ENCODE measurements at regions not wholly inside any gene's neighbourhood (a gene's known extent, or its start where the extent isn't known, plus 50 kb on each side); places are given as distances from the start of the nearest gene placed in this dataset.
A peak's percentile ranks its signal among the peaks of the same experiment; 100 is the strongest.

DNA sequence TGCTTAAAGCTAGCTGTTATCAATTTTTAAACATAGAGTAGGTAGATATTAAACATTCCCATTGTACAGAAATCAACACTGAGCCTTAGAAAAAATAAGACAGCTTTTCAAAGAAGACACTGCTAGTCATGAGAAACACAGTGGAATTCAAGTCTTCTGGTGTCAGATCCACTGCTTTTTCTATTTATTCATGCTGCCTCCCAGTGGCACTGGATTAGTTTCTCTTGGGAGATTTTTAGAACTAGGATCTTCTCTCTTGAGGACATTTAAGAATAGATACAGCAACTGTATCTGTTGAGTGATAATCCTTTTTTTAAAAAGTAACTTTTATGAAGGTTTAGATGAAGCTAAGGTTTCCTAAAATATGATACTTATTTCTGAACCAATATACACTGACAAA lies 1635.4 kb upstream of the C9orf72 start:
- peaks cover 0 to 11% (median 0%) of the 10 kb centered on the region in 3 donors for H3K4me1 Mint-ChIP-seq
- no peaks in the 10 kb centered on the region for H3K36me3 Mint-ChIP-seq
- peaks cover 22% of the 10 kb centered on the region for H3K27me3 Mint-ChIP-seq
- H3K4me3 Mint-ChIP-seq, result no peak overlapping the region
- peaks cover 0 to 2% (median 0%) of the 10 kb centered on the region in 3 donors for H3K9me3 Mint-ChIP-seq
- H3K27ac Mint-ChIP-seq, result no peak overlapping the region

GRCh38 chr9:29209748-29210291 lies 1636.5 kb upstream of the C9orf72 start:
- Mint-ChIP-seq H3K9me3 (peaks cover 0 to 4% (median 0%) of the 10 kb centered on the region in 3 donors), H3K4me1 (peaks cover 0 to 13% (median 2%) of the 10 kb centered on the region in 3 donors), H3K36me3 (no peaks in the 10 kb centered on the region), H3K27ac (no peak overlapping the region), H3K4me3 (no peak overlapping the region), H3K27me3 (peaks cover 33% of the 10 kb centered on the region)

- no peak overlapping the region for H3K4me3 Mint-ChIP-seq
- H3K36me3 Mint-ChIP-seq, result no peaks in the 10 kb centered on the region
- H3K9me3 Mint-ChIP-seq, result peaks cover 0 to 4% (median 0%) of the 10 kb centered on the region in 3 donors
- peak overlapping the region in 1 of 3 donors; percentile 59 for H3K27ac Mint-ChIP-seq
- peaks cover 0 to 13% (median 2%) of the 10 kb centered on the region in 3 donors for H3K4me1 Mint-ChIP-seq
- peaks cover 39% of the 10 kb centered on the region for H3K27me3 Mint-ChIP-seq
These were observed 1637.8 kb upstream of the C9orf72 start for GRCh38 chr9:29211003-29211579.

- Mint-ChIP-seq H3K27ac (no peak overlapping the region), H3K4me3 (peak overlapping the region in 1 of 4 donors; percentile 17), H3K36me3 (no peaks in the 10 kb centered on the region), H3K9me3 (peaks cover 0 to 4% (median 0%) of the 10 kb centered on the region in 3 donors), H3K4me1 (peaks cover 0 to 13% (median 2%) of the 10 kb centered on the region in 3 donors), H3K27me3 (peaks cover 39% of the 10 kb centered on the region)
These were observed 1638.5 kb upstream of the C9orf72 start for GRCh38 chr9:29211580-29212396.

- peaks cover 39% of the 10 kb centered on the region for H3K27me3 Mint-ChIP-seq
- H3K4me3 Mint-ChIP-seq, result peak overlapping the region in 3 of 4 donors; percentile 48 to 79 (median 67)
- no peak overlapping the region for H3K27ac Mint-ChIP-seq
These were observed 1639.4 kb upstream of the C9orf72 start for GRCh38 chr9:29212397-29213387.

GRCh38 chr9:29213417-29214153 lies 1640.3 kb upstream of the C9orf72 start, which contains the start of gene LINGO2:
TSS of gene LINGO2 (minus strand) at chr9:29213601.
- H3K36me3 Mint-ChIP-seq, result no peaks in the 10 kb centered on the region
- peaks cover 0 to 13% (median 2%) of the 10 kb centered on the region in 3 donors for H3K4me1 Mint-ChIP-seq
- H3K9me3 Mint-ChIP-seq, result peaks cover 0 to 4% (median 0%) of the 10 kb centered on the region in 3 donors
- peak within 1 kb of the TSS in 3 of 4 donors; percentile 48 to 79 (median 74) for H3K4me3 Mint-ChIP-seq
- peaks cover 39% of the 10 kb centered on the region for H3K27me3 Mint-ChIP-seq
- H3K27ac Mint-ChIP-seq, result no peak within 1 kb of the TSS

More at GRCh38 chr9:29212397-29213387, 1639.4 kb upstream of the C9orf72 start:
- Mint-ChIP-seq H3K9me3 (peaks cover 0 to 4% (median 0%) of the 10 kb centered on the region in 3 donors), H3K36me3 (no peaks in the 10 kb centered on the region), H3K4me1 (peaks cover 0 to 13% (median 2%) of the 10 kb centered on the region in 3 donors)

DNA sequence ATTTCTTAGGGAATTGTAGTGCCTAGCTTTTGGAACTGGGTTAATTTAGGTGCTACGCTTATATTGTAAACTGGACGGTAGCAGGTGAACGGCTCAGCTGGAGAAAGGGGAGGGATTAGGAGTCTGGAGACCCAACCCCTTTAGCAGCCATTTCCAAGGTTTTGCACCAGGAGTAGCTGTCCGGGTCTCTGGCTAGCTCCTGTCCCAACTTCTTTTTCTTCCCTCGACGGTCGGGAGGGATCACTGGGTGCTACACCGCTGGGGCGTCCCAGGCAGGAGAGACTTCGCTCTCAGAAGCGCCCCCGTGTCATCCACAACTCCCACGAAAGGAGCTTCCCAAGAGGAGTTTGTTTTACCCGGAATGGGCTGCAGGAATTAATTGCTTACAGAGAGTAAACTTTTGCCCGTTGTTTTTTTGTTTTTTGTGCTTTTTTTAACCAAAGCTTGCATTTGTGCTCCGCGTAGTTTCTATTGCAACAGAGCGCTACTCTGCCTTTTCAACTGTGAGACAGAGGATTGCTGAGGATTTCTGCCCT lies 1640.9 kb upstream of the C9orf72 start:
- peaks cover 39% of the 10 kb centered on the region for H3K27me3 Mint-ChIP-seq
- peaks cover 0 to 13% (median 2%) of the 10 kb centered on the region in 3 donors for H3K4me1 Mint-ChIP-seq
- peaks cover 0 to 4% (median 0%) of the 10 kb centered on the region in 3 donors for H3K9me3 Mint-ChIP-seq
- H3K4me3 Mint-ChIP-seq, result peak overlapping the region in 1 of 4 donors; percentile 74
- H3K27ac Mint-ChIP-seq, result no peak overlapping the region
- H3K36me3 Mint-ChIP-seq, result no peaks in the 10 kb centered on the region

DNA sequence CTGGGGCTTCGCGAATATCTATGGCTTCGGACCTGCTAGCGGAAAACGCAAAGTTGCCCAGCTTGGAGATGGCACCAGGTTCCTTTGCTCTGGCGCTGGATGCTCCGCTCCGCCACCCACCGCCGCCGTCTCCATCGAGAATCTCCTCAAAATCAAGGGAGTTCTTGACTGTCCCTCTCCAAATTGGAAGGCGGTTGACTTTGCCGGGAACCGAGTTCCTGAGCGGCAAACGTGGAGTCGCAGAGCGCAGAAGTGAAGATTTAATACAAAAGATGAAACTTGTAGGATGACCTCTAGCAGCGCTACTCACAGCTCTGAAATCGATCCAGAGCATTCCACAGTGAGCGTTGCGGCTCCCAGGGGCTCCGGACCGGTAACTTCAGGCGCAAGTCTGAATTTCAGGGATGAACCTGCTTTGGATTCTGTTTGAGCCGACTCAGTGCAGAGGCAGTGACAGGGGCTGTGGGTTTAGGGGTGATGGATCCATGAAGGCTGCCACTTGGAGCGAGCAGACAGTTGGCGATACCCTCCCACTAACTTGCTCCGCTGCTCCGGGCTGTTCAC lies 1641.5 kb upstream of the C9orf72 start:
- Mint-ChIP-seq H3K27me3 (peaks cover 39% of the 10 kb centered on the region), H3K4me1 (peaks cover 0 to 13% (median 2%) of the 10 kb centered on the region in 3 donors), H3K4me3 (no peak overlapping the region)

GRCh38 chr9:29217966-29218365 lies 1644.7 kb upstream of the C9orf72 start:
- H3K27ac Mint-ChIP-seq, result peak overlapping the region in 1 of 3 donors; percentile 40
- H3K4me3 Mint-ChIP-seq, result no peak overlapping the region
- no peaks in the 10 kb centered on the region for H3K36me3 Mint-ChIP-seq
- H3K27me3 Mint-ChIP-seq, result peaks cover 21% of the 10 kb centered on the region
- peaks cover 0 to 2% (median 0%) of the 10 kb centered on the region in 3 donors for H3K9me3 Mint-ChIP-seq
- H3K4me1 Mint-ChIP-seq, result peaks cover 0 to 4% (median 2%) of the 10 kb centered on the region in 3 donors

More for the DNA sequence above, 1641.5 kb upstream of the C9orf72 start:
- Mint-ChIP-seq H3K9me3 (peaks cover 0 to 4% (median 0%) of the 10 kb centered on the region in 3 donors), H3K36me3 (no peaks in the 10 kb centered on the region), H3K27ac (no peak overlapping the region)

GRCh38 chr9:29220596-29221251 lies 1647.4 kb upstream of the C9orf72 start:
- H3K27me3 Mint-ChIP-seq, result no peaks in the 10 kb centered on the region

GRCh38 chr9:29228558-29228957 lies 1655.3 kb upstream of the C9orf72 start:
- Mint-ChIP-seq H3K4me3 (peak overlapping the region in 1 of 4 donors; percentile 18), H3K27ac (no peak overlapping the region), H3K4me1 (no peaks in the 10 kb centered on the region), H3K36me3 (no peaks in the 10 kb centered on the region), H3K27me3 (no peaks in the 10 kb centered on the region), H3K9me3 (peaks cover 2 to 7% (median 5%) of the 10 kb centered on the region in 3 donors)

More at GRCh38 chr9:29220596-29221251, 1647.4 kb upstream of the C9orf72 start:
- no peaks in the 10 kb centered on the region for H3K4me1 Mint-ChIP-seq
- no peak overlapping the region for H3K4me3 Mint-ChIP-seq
- no peak overlapping the region for H3K27ac Mint-ChIP-seq
- H3K36me3 Mint-ChIP-seq, result no peaks in the 10 kb centered on the region
- no peaks in the 10 kb centered on the region for H3K9me3 Mint-ChIP-seq

GRCh38 chr9:29230931-29231330 lies 1657.7 kb upstream of the C9orf72 start:
- Mint-ChIP-seq H3K4me1 (no peaks in the 10 kb centered on the region), H3K9me3 (peaks cover 2 to 7% (median 5%) of the 10 kb centered on the region in 3 donors), H3K4me3 (no peak overlapping the region)

DNA sequence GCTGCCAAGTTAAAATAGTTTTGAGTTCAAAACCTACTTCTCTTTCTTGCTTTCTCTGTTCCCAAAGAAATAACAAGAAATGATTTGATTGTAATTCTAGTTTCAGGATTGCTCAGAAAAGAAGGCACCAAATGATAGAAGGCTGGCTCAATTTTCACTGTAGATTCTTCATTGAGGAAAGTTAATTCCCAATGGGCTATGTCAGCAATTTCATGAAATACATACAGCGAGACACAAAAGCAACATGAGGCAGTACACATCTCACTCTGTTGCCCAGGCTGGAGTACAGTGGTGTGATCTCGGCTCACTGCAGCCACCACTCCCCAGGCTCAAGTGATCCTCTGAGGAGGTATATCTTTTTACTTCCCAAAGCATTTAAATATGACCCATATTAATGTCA lies 1659.9 kb upstream of the C9orf72 start:
- peaks cover 2 to 7% (median 5%) of the 10 kb centered on the region in 3 donors for H3K9me3 Mint-ChIP-seq
- H3K27me3 Mint-ChIP-seq, result no peaks in the 10 kb centered on the region
- H3K27ac Mint-ChIP-seq, result no peak overlapping the region
- H3K4me3 Mint-ChIP-seq, result no peak overlapping the region
- H3K36me3 Mint-ChIP-seq, result no peaks in the 10 kb centered on the region
- H3K4me1 Mint-ChIP-seq, result no peaks in the 10 kb centered on the region

More at GRCh38 chr9:29230931-29231330, 1657.7 kb upstream of the C9orf72 start:
- H3K27me3 Mint-ChIP-seq, result no peaks in the 10 kb centered on the region
- no peak overlapping the region for H3K27ac Mint-ChIP-seq
- no peaks in the 10 kb centered on the region for H3K36me3 Mint-ChIP-seq

All from IgD-negative memory B cell (primary cell).